Neural progenitor cell (in vitro differentiated cells): ENCODE measurements at regions not wholly inside any gene's neighbourhood (a gene's known extent, or its start where the extent isn't known, plus 50 kb on each side); places are given as distances from the start of the nearest gene placed in this dataset.
A peak's percentile ranks its signal among the peaks of the same experiment; 100 is the strongest.

Experiments
- DNase-seq: peaks from one replicate; pipeline ENCODE4 v3.0.0-alpha.2; 2016; ENCODE audit warnings: low spot score
- H2AFZ ChIP-seq: fragments of 200-600 bp; sonication (generic); replicated peaks from 2 replicates; pipeline ENCODE4 v1.6.1; 2016; ENCODE audit warnings: antibody characterized with exemption
- H3F3A ChIP-seq: fragments of 200-600 bp; sonication (generic); 2 replicates; pipeline ENCODE4 v1.6.1; 2016; ENCODE audit warnings: antibody characterized with exemption, low read depth
- H3K27ac ChIP-seq: fragments of 200-600 bp; sonication (generic); 2 replicates; pipeline ENCODE4 v1.5.1; 2016; ENCODE audit warnings: mild to moderate bottlenecking
- H3K27me3 ChIP-seq: fragments of 200-600 bp; sonication (generic); 2 replicates; pipeline ENCODE4 v1.6.1; 2016; ENCODE audit warnings: mild to moderate bottlenecking, moderate library complexity
- H3K36me3 ChIP-seq: fragments of 200-600 bp; sonication (generic); 2 replicates; pipeline ENCODE4 v1.5.1; 2016
- H3K4me1 ChIP-seq: fragments of 200-600 bp; sonication (generic); 2 replicates; pipeline ENCODE4 v1.6.1; 2016; ENCODE audit warnings: mixed run types
- H3K4me2 ChIP-seq: fragments of 200-600 bp; sonication (generic); 2 replicates; pipeline ENCODE4 v1.6.1; 2016
- H3K4me3 ChIP-seq: fragments of 200-600 bp; sonication (generic); 2 replicates; pipeline ENCODE4 v1.5.1; 2016
- H3K79me2 ChIP-seq: fragments of 200-600 bp; sonication (generic); 2 replicates; pipeline ENCODE4 v1.6.1; 2016; ENCODE audit warnings: low read depth
- H3K9ac ChIP-seq: fragments of 200-600 bp; sonication (generic); 2 replicates; pipeline ENCODE4 v1.6.1; 2016
- H3K9me3 ChIP-seq: fragments of 200-600 bp; sonication (generic); 2 replicates; pipeline ENCODE4 v1.5.1; 2016; ENCODE audit warnings: low read depth
- H4K20me1 ChIP-seq: fragments of 200-600 bp; sonication (generic); 2 replicates; pipeline ENCODE4 v1.6.1; 2016; ENCODE audit warnings: low read depth
- H3K27ac Mint-ChIP-seq: 3 replicates; pipeline ENCODE4 v1.8.0; 2021; ENCODE audit warnings: mixed read lengths
- H3K27me3 Mint-ChIP-seq: 2 replicates; pipeline ENCODE4 v1.8.0; 2022; ENCODE audit warnings: low read depth, mild to moderate bottlenecking, inconsistent platforms, moderate library complexity, mixed read lengths; ENCODE audit not compliant: insufficient read depth
- H3K36me3 Mint-ChIP-seq: 3 replicates; pipeline ENCODE4 v1.8.0; 2021; ENCODE audit warnings: mixed read lengths
- H3K4me1 Mint-ChIP-seq: 3 replicates; pipeline ENCODE4 v1.8.0; 2021; ENCODE audit warnings: mixed read lengths
- H3K4me3 Mint-ChIP-seq: 3 replicates; pipeline ENCODE4 v1.8.0; 2021; ENCODE audit warnings: mild to moderate bottlenecking, moderate library complexity, mixed read lengths
- H3K9me3 Mint-ChIP-seq: 3 replicates; pipeline ENCODE4 v1.8.0; 2020; ENCODE audit warnings: mixed read lengths
- EZH2 ChIP-seq: fragments of 200-600 bp; sonication (generic); IDR thresholded peaks from 2 replicates; pipeline ENCODE4 v1.6.1; 2017; ENCODE audit warnings: antibody characterized with exemption, mild to moderate bottlenecking, moderate library complexity
- EZH2phosphoT487 ChIP-seq: fragments of 200-600 bp; sonication (generic); IDR thresholded peaks from 2 replicates; pipeline ENCODE4 v1.6.1; 2017; ENCODE audit warnings: antibody characterized with exemption
- TF ChIP-seq, protein P1 (sequence below): fragments of 200-600 bp; sonication (generic); IDR thresholded peaks from 2 replicates; pipeline ENCODE4 v1.5.1; 2017; ENCODE audit warnings: antibody characterized with exemption, mild to moderate bottlenecking

GRCh38 chr22:49431551-49431950 is 396.1 kb downstream of the BRD1 start:
- H3K4me1 ChIP-seq: no peaks in the 10 kb centered on the region
- H3K9ac ChIP-seq: no peak overlapping the region
- H3K36me3 ChIP-seq: no peaks in the 10 kb centered on the region
- peaks cover 13% of the 10 kb centered on the region for H3K27me3 Mint-ChIP-seq
- TF ChIP-seq, protein P1, sequence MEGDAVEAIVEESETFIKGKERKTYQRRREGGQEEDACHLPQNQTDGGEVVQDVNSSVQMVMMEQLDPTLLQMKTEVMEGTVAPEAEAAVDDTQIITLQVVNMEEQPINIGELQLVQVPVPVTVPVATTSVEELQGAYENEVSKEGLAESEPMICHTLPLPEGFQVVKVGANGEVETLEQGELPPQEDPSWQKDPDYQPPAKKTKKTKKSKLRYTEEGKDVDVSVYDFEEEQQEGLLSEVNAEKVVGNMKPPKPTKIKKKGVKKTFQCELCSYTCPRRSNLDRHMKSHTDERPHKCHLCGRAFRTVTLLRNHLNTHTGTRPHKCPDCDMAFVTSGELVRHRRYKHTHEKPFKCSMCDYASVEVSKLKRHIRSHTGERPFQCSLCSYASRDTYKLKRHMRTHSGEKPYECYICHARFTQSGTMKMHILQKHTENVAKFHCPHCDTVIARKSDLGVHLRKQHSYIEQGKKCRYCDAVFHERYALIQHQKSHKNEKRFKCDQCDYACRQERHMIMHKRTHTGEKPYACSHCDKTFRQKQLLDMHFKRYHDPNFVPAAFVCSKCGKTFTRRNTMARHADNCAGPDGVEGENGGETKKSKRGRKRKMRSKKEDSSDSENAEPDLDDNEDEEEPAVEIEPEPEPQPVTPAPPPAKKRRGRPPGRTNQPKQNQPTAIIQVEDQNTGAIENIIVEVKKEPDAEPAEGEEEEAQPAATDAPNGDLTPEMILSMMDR: no peak
- no peak for TF ChIP-seq EZH2
- TF ChIP-seq EZH2phosphoT487: no peak
- no peaks in the 10 kb centered on the region for H3K36me3 Mint-ChIP-seq
- H3K9me3 ChIP-seq: no peaks in the 10 kb centered on the region
- no peaks in the 10 kb centered on the region for H3K79me2 ChIP-seq
- H3K4me3 Mint-ChIP-seq: no peak overlapping the region
- no peaks in the 10 kb centered on the region for H3K27me3 ChIP-seq
- no peaks in the 10 kb centered on the region for H4K20me1 ChIP-seq
- H3K27ac ChIP-seq: no peak overlapping the region
- H3F3A ChIP-seq: no peaks in the 10 kb centered on the region
- no peak overlapping the region for H3K4me2 ChIP-seq
- no peak overlapping the region for H3K4me3 ChIP-seq
- H3K27ac Mint-ChIP-seq: no peak overlapping the region
- no peak for DNase-seq
- H3K9me3 Mint-ChIP-seq: peaks cover 5% of the 10 kb centered on the region
- H2AFZ ChIP-seq: no peak overlapping the region
- no peaks in the 10 kb centered on the region for H3K4me1 Mint-ChIP-seq

GRCh38 chr22:49429066-49429465 is 398.6 kb downstream of the BRD1 start:
- Histone ChIP-seq H3K4me3 (no peak overlapping the region), H3K27ac (no peak overlapping the region), H3K27me3 (no peaks in the 10 kb centered on the region), H3K4me2 (no peak overlapping the region), H3F3A (no peaks in the 10 kb centered on the region), H4K20me1 (no peaks in the 10 kb centered on the region), H2AFZ (no peak overlapping the region), H3K79me2 (no peaks in the 10 kb centered on the region), H3K9me3 (no peaks in the 10 kb centered on the region), H3K4me1 (peaks cover 10% of the 10 kb centered on the region), H3K9ac (no peak overlapping the region), H3K36me3 (no peaks in the 10 kb centered on the region)
- TF ChIP-seq EZH2 (no peak), EZH2phosphoT487 (no peak)
- TF ChIP-seq, protein P1: peak; percentile 8
- Mint-ChIP-seq H3K4me3 (no peak overlapping the region), H3K36me3 (no peaks in the 10 kb centered on the region), H3K27me3 (peaks cover 23% of the 10 kb centered on the region), H3K27ac (no peak overlapping the region), H3K9me3 (no peaks in the 10 kb centered on the region), H3K4me1 (peaks cover 11% of the 10 kb centered on the region)
- DNase-seq: peak; percentile 32

GRCh38 chr22:49427941-49428340 is 399.7 kb downstream of the BRD1 start:
- Histone ChIP-seq H3F3A (no peaks in the 10 kb centered on the region), H3K9me3 (no peaks in the 10 kb centered on the region), H3K4me2 (no peak overlapping the region), H3K36me3 (no peaks in the 10 kb centered on the region), H3K4me1 (peaks cover 10% of the 10 kb centered on the region), H3K27ac (no peak overlapping the region), H3K79me2 (no peaks in the 10 kb centered on the region), H4K20me1 (no peaks in the 10 kb centered on the region), H3K27me3 (no peaks in the 10 kb centered on the region), H2AFZ (no peak overlapping the region), H3K4me3 (no peak overlapping the region), H3K9ac (no peak overlapping the region)
- Mint-ChIP-seq H3K27ac (peak overlapping the region; percentile 29), H3K4me3 (no peak overlapping the region), H3K27me3 (peaks cover 21% of the 10 kb centered on the region), H3K36me3 (no peaks in the 10 kb centered on the region), H3K9me3 (no peaks in the 10 kb centered on the region), H3K4me1 (peaks cover 14% of the 10 kb centered on the region)
- DNase-seq: no peak
- TF ChIP-seq EZH2: no peak
- TF ChIP-seq, protein P1: no peak
- no peak for TF ChIP-seq EZH2phosphoT487
